Stimulated activated CD8-positive, alpha-beta memory T cell treated with anti-CD3 and anti-CD28 coated beads, Interleukin-12 subunit alpha, Interleukin-12 subunit beta, amount 100 ng/mL, for 24 hours (primary cell): ENCODE measurements at regions not wholly inside any gene's neighbourhood (a gene's known extent, or its start where the extent isn't known, plus 50 kb on each side); places are given as distances from the start of the nearest gene placed in this dataset.

Source experiments
- DNase-seq: peaks from one replicate; pipeline ENCODE4 v3.0.0-alpha.2; 2020; ENCODE audit errors: extremely low read depth

DNA sequence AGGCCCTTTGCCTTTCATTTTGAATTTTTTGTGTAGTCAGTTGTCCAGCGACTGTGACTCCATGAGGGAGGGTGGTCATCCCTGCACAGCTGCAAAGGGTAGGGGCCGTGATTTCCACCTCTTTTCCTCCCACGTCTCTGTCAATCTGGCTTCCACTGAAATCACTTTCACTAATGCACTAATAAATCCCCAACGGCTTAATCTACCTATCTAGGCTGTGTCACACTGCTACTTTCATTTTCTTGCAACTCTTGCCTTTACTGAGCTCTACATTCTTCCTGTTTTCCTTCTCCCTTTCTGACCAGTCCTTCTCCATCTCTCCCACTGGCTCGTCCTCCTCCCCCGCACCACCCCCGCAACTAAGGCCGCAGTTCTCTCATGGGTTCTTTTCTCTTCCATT is 212.3 kb upstream of the FOXN3 start:
- DNase-seq, result no peak

DNA sequence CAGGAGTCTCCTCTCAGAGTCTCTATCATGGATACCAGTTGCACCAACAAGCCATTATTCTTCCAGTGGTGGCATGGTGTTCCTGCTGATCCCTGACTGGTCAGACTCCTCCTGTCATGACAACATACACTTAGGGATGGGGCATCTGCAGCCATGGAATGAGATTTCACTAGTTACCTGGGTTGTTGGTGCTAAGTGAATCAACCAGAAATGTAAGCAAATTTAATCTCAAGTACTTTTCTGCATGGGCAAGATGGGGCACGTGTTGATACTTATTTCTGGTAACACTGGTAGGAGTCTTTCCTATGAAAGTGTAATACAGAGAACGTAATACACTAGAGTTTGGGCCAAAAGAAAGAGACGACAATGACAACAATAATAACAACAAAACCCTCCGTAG is 211.5 kb upstream of the FOXN3 start:
- no peak for DNase-seq

DNA sequence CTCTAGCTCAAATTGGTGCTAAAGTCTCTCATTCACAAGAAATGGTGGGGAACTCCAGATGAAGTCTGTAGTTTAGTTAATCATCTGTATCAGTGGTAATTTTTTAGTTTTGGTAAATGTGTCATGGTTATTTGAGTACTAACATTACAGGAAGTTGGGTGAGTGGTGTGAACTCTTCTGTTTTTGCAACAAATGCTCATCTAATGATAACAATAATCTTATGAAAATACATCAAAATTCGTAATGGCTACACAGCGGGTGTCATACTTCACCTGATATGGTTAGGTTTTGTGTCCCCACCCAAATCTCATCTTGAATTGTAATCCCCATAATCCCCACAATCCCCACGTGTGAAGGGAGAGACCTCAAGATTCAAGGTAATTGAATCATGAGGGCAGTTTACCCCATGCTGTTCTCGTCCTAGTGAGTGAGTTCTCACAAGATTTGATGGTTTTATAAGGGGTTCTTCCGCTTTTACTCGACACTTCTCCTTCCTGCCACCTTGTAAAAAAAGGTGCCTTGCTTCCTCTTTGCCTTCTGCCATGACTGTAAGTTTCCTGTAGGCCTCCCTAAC is 209.3 kb upstream of the FOXN3 start:
- DNase-seq, result no peak

DNA sequence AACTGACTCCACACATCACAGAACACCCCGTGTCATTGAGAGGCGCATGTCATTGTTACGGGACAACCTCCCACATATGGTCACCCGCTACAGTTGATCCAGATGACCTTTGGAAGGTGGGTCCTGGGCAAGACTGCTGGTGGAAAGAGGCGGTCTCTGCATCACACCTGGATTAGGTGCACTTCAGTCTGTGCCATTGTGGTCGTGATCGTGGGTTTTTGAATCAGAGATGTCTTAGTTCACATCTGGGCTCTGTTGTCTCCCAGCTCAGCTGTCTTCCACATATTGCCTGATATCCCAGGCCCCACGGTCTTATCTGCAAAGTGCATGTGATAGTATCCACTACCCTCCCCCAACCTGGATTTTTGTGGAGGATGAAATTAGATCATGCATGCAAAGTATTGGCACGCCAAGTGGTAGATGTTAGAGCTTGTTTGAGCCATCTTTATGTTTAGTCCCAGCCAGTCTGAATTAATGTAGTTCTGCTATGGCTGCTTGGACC is 208.7 kb upstream of the FOXN3 start:
- DNase-seq, result no peak

DNA sequence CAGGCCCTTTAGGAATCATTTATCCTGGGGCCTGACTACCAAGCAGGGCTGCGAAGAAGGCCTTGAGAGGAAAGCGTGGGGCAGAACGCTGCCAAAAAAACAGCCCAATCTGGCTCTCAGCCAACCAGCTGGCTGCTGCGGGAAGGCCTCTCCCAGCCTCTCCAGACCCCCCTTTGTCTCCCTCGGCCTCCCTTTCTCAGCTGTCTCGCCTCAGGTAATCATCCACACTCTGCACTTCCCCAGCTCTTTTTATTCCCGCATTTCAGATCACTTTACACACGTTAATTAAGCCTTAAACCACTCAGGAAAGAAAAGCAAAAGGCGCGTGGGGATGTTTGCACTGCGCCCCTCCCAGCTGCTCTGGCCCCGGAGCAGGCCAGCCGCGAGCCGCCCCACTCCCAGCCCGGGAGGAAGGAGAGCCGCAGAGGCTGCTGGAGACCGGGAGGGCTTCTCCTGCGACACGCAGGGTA is 208.2 kb upstream of the FOXN3 start:
- DNase-seq, result no peak

DNA sequence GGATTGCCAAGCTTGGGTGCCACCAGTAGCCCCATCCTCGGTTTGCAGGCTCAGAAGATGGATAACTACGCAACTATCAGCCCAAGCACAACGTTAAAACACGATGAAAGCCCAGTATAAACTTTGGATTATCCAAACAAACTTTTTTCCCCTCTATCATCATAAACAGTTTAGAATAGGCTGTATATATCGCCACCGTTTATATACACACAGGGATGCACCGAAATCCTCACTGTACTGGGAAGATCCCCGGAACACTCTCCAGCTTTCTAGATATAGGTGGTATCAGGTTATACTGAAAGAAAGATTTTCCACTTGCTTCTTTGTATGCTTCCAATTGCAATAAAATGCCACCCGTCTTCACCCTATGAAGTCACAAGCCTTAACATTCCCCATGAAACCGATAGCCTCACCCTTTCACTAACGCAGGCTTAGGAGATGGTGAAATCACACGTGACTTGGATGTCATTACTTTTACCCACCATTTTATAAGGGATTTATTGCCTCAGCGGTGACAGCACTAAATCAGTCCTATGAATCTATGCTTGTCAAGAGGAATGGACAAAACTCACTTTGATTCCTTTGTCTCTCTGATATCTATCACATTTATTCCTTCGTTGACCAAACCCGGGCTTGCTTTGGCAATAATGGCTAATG is 207.6 kb upstream of the FOXN3 start:
- DNase-seq, result no peak

DNA sequence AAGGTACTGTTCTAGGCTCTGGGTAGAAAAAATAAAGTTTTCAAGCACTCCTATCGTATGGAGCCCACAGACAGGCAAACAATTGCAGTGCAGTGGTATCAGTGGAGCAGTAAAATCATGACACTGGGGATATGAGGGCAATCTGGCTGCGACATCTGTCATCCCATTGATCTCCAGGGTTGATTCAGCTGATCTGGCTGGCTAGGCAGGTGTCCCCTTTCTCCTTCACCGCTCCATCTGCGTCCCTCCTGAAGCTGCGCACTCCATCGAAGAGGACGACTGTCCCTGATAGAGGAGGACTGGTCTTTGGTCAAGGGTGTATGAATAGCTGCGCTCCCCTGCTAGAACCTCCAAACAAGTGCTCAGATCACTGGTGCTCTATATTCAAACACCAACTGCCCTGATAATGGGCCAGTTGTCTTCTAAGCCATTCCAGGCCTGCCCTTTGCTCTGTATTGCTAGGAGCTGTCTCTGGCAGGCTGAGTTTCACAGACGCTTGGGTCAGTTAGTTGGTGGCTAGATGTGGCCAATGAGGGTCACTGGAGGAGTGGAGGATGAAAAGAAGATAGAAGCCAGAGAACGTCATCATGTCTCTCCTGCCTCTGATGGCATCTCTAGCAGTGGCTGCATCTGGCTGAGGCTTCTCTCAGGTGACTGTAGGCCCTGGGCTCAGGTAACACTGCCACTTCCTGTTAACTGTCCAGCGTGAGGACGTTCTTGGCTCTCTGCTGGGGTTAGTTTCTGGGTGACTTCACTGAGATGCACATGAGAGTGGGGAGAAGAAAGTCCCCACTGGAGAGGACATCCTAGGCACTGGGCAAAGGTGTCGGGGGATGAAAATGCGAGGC is 205.0 kb upstream of the FOXN3 start:
- no peak for DNase-seq

DNA sequence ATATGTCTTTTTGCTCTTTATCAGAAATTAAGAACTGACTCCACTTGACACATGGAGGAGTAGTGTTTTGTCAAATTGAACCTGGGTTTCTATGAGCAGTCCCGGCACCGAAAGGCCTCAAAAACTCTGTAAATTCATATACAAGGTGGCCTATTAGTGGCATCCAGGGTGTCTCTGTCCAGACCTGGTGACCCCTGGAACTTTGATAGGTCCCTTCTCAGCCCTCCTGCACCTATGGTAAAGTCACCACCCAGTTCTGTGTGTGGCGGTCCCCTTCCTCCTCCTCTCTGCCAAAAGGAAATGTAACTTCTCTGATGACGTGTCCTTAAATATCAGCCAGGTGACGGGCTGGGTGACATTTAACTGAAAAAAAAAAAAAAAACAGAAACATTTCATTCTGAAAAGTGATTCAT is 204.0 kb upstream of the FOXN3 start:
- DNase-seq, result no peak

DNA sequence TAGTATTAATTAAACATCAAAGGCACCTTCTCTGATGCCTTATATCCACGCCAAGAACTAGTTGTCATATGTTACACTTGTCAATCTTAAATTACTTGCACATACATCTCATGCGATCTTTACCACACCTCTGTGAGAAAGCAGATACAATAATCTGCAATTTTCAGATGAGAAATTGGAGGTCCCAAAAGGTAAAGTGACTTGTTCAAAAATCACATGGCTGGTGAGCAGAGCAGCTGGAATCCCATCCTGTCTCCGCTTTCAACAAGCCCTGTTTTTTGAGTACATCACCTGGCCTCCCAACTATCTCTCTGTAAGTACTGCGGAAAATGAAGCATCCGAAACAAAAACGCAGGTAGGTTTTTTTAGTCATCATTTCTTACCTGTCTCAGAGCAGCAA is 203.4 kb upstream of the FOXN3 start:
- no peak for DNase-seq

DNA sequence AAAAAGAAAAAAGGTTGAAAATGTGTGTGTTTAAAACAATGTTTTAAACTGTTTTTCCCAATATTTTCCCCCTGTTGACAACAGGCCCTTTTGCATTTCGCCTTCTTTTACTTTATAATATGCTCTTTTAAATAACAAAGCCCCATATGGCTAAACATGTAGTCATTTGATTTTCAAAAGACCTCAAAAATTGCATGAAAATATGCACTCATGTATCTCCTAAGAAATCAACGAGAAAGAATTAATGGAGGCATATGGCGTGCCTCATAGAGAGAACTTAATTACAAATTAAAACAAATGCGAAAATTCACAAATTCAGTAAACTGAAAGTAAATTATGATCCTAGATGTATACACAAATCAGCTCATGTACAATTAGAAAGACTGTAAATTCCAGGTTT is 202.6 kb upstream of the FOXN3 start:
- no peak for DNase-seq

DNA sequence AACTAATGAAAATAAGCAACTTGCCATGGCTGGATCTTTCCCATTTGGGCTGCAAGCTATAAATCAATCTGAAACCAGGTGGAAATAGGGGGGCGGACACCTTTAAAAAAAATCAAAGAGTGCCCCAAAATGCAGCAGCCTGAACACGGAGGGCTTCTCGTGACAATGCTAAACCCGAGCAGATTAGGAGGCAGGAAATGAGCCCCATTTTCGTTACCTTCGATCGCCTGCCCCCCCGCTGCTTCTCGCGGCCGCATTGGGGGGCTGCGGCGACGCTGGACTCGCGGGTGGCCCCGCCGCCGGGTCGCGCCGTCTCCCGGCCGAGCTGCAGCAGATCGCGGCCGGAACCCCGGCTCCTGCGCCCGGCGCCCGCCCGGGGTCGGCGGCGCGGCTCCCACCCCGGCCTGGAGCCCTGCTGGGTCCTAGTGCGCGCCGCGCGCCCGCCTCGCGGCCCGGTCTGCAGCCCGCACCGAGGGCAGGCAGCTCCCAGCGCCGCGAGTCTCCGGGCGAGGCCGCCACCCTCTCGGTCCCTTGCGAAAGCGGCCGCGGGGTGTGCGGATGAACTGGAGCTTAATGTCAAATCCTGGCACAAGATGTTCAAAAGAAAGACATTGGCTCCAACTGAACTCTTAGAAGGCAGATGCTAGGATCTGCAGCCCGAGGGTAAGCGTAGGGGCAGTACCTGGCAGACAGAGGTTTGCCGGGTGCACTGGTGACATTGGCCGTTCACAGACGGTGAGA is 201.9 kb upstream of the FOXN3 start:
- DNase-seq, result no peak

DNA sequence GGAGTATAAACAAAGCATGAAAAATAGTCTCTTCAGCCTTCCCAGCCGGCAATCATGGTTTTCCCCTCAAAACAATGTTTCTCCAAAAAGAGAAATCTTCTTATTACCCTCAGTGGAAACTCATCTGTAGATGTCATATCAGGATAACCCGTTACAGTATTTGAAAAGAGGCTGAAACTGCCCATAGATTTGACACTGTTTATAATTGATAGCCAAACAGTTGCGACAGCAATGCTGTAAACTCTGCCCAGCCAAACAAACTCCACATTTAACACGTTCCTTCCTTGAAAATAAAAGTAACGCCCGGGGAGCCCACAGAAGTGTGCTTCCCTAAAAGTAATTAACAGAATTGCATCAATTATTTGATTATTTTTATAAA is 201.3 kb upstream of the FOXN3 start:
- no peak for DNase-seq

DNA sequence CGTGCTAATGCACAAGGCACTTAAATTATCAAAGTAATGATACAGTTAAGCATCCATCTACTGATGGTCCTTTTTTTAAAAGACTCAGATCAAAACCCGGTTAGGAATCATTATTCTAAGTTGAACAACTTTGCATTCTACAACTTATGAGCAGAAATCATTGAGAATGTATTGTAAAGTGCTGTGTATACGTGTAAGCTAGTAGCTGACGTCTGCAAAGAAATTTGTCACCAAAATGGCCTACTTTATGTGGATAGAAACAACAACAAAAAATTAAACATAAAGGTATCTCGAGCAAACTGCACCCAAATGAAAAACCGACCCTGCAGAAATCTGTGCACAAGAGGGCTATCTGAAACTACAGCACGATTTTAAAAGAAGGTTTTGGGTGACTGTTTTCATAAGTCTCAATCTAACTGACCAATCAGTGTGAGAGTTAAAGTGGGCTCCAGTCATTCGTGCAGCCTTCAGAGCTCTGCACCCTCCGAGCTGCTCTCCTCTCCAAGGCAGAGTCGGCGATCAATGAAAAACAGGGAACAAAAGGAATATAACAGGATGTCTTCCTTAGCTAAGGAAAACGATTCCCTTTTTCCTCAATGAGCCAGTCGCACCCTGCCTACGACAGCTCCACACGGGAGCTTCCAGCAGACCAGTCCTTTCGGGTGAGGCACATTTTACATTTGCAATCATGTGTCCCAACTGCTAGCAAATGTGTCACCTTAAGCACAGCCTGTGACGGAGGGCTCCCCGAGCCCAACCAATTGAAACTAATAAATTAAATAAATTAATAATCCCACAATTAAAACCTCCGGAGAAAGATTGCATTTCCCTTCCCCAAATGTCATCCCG is 200.7 kb upstream of the FOXN3 start:
- no peak for DNase-seq

DNA sequence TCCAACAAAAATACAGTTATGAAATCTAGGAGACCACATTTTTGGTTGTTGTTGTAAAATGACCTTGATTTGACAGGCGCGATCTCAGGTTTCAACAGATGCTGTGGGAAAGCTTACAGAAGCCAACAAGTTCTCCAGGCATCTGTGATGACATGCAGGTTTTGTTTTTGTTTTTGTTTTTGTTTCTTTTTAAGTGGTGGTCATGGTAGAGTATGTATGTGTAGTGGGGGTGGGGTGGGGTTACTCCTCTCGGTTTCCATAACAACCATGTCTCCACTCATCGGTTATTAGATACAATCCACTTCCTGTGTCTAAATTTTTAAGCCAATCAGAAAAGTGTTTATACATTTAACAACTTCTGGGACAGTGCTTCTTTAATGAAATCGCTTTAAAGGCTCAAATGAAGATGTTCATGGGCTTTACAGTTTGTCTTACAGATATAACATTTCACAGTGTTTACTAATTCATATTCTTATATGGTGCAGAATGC is 199.9 kb upstream of the FOXN3 start:
- no peak for DNase-seq

DNA sequence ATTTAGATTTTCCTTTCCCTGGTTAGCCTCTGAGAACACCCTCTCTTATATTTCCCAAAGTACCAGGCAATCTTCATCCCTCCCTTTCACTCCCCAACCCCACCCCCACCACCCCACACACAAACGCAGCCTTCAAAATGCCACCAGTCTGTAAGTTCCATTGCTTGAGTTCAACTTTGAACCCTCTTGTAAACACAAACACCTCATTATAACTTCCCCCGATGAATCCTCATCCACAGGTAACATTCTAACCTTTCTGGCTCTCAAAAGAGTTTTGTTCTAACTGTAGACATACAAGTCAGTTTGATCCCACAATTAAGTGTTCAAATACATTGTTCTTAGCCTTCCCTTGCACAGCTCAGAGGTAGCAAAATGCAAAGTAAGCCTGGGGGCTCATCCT is 199.4 kb upstream of the FOXN3 start:
- DNase-seq, result no peak

DNA sequence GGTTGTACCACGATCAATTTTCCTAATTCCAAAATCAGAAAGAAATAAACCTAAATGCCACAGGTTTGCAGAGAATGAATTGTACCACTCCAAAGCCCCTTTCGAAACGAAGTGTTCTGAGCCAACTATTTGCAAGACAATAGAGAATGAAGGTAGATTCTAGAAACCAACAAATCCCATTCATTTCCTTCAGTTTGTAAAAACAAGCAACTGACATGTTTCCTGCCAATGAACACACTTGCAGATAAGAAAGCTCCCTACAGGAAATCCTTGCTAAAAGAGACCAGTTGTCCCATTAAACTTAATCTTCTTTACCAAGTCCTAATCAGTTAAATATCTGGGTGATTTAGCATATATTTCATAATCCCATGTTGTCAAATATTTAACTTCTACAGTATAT is 198.4 kb upstream of the FOXN3 start:
- DNase-seq, result no peak

DNA sequence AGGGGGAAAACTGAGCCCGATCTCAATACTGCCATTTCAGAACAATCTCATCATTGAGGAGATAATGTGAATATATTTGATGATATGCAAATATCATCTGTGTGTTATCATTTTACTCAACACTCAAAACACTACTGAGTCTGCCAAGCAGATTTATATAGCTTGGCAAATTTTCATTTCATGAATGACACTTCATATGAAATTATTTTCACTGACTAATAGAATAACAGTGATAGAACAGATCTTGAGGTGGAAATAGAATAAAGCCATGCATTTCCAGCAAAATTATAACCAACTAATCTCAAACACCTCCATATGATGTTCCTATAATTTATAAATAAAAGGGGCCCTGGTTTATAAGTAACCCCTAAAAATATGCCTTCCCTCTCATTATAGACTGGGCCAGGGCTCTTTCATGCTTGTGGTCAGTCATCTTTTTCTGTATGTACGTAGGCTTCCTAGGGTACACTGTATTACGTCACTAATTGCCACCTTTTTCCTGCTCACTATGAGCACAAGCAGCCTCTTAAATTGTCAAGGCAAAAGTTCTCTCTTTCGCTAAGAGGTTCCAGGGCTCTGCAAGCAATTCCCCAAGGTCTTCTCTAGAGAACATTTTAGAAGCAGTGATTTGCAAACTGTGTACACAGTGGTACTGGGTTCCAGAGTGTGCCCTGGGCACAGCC is 197.1 kb upstream of the FOXN3 start:
- no peak for DNase-seq

DNA sequence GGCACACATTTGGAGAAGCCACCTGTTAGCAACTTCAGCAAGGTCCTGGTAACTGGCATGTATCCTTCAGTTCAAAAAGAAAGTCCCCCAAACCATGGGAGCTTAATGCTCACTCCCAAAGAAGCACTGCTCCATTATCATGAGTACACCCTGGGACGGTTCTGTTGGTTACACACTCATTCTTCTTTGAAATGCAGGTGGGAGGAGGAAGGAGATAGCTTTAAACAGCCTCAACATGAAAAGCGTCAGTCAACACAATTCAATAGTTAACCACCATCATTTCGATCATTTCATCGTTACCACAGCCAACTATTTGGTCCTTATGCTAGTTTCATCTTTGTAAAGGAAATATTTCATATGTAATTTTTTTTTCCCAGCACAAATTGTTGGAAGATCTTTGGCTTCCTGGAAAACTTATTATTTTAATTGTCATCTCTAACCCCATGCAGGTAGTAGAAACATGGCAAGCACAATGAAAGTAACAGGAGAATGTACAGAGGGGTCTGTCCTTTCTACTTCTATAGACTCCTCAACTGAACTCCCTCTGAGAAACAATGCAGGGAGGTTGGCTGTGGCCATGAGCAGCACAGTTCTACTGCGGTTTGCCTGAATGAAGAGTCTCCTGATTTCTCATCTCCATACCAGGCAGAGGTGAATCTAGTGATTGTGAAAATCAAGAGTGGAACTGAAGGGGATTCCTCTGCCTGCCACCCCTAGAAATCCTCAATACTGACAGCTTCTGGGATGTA is 196.4 kb upstream of the FOXN3 start:
- no peak for DNase-seq

DNA sequence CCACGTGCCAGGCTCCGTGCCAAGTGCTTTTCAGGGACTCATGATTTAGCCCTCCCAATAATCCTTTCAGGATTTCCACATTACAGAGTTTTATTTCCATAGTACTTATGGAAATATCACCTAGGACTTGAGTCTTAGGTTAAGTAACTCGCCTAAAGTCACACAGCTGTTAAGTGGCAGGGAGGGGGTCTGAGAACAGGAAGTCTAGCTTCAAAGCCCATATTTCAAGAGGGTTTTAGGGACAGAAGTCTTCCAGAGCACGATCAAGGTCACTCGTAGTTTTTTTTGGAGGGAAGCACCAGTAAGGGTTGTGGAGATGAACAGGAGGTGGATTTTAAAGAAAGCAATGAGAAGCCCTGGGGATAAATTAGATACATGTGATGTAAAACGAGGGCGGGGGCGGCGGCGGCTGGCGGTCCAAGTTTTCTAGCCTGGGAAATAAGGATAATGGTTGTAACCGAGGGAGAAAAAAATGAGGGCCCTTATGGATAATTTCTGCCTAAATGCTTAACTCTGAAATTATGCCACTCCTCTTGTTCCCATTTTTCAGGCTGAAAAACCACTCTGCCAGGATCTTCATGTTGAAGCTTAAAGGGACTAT is 192.6 kb upstream of the FOXN3 start:
- DNase-seq, result no peak
